HCT116 (cell line): ENCODE measurements at regions not wholly inside any gene's neighbourhood (a gene's known extent, or its start where the extent isn't known, plus 50 kb on each side); places are given as distances from the start of the nearest gene placed in this dataset.

Source experiments
- CTCF ChIP-seq, 3 experiments: fragments of 200-600 bp in 1 of 3; sonication (generic) in 1 of 3; IDR thresholded peaks in 2 of 3; conservative IDR thresholded peaks in 1 of 3; 2 replicates each; pipeline ENCODE4 v1.5.1; 2012 to 2017; ENCODE audit warnings: low read depth in 2 of 3, low read length in 2 of 3, antibody characterized with exemption in 1 of 3, borderline replicate concordance in 1 of 3, control low read depth in 1 of 3, mild to moderate bottlenecking in 1 of 3, mixed read lengths in 1 of 3, mixed run types in 1 of 3, moderate library complexity in 1 of 3; ENCODE audit not compliant: insufficient read depth in 1 of 3
- ELF1 ChIP-seq: IDR thresholded peaks from 2 replicates; pipeline ENCODE4 v1.6.1; 2012; ENCODE audit warnings: low read depth, borderline replicate concordance
- EZH2 ChIP-seq: fragments of 200-600 bp; sonication (generic); IDR thresholded peaks from 2 replicates; pipeline ENCODE4 v1.6.1; 2017; ENCODE audit warnings: antibody characterized with exemption, mixed run types
- EZH2phosphoT487 ChIP-seq: fragments of 200-600 bp; IDR thresholded peaks from 2 replicates; pipeline ENCODE4 v1.6.1; 2018; ENCODE audit warnings: antibody characterized with exemption, borderline replicate concordance
- POLR2A ChIP-seq: IDR thresholded peaks from 2 replicates; pipeline ENCODE4 v1.7.0; 2011; ENCODE audit warnings: borderline replicate concordance; ENCODE audit not compliant: insufficient read depth, insufficient read length; ENCODE audit errors: extremely low read depth
- POLR2AphosphoS5 ChIP-seq: IDR thresholded peaks from 2 replicates; pipeline ENCODE4 v1.6.1; 2011; ENCODE audit warnings: mild to moderate bottlenecking, low read depth, low read length, moderate library complexity
- YY1 ChIP-seq: IDR thresholded peaks from 2 replicates; pipeline ENCODE4 v1.6.1; 2011; ENCODE audit warnings: low read length, low read depth, moderate library complexity, mild to moderate bottlenecking; ENCODE audit not compliant: insufficient replicate concordance; ENCODE audit errors: extremely low read depth
- ZFX ChIP-seq: fragments of 450-650 bp; IDR thresholded peaks from 2 replicates; pipeline ENCODE4 v1.6.1; 2017

DNA sequence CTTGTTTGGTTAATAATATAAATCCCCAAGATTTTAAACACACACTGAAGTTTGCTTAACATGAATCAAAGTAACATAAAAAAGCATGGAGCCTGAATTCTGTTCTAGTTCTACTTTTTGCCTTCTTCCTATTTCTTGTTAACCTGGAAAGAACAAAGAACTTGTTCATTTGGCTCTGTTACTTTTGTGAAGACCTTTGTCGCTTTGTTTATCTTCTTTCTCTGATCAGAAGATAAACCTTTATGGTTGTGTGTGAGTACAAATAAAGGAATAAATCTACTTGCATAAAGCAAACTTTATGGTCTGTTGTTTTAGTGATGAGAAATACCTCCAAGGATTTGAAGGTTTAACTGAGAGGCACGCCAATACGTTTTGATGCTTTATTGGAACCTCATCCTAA, 210.1 kb upstream of the SATB1 start:
- TF ChIP-seq CTCF (IDR thresholded peaks at IDR 0.05 in 2 of 3, conservative IDR thresholded peaks at IDR 0.05 in 1 of 3; ENCODE audit: borderline replicate concordance in 1 of 3, insufficient read depth in 1 of 3, low read depth in 2 of 3, low read length in 2 of 3) (no peak), YY1 (no peak), EZH2 (no peak), POLR2AphosphoS5 (no peak), ZFX (no peak), EZH2phosphoT487 (no peak), POLR2A (no peak), ELF1 (no peak)
